H9 (cell line): ENCODE measurements at regions not wholly inside any gene's neighbourhood (a gene's known extent, or its start where the extent isn't known, plus 50 kb on each side); places are given as distances from the start of the nearest gene placed in this dataset.

ENCODE experiments used
- DNase-seq: peaks from one replicate; pipeline ENCODE4 v3.0.0-alpha.2; 2017
- H2AFZ ChIP-seq: one replicate; pipeline ENCODE4 v1.6.1; 2013; ENCODE audit warnings: mild to moderate bottlenecking, low read length, control low read depth, moderate library complexity
- H2AK5ac ChIP-seq: 2 replicates; pipeline ENCODE4 v1.6.1; 2013; ENCODE audit warnings: low read length, control low read depth, mixed read lengths; ENCODE audit not compliant: insufficient read length
- H2BK120ac ChIP-seq: one replicate; pipeline ENCODE4 v1.6.1; 2013; ENCODE audit warnings: low read depth, mild to moderate bottlenecking, low read length, control low read depth, inconsistent platforms; ENCODE audit not compliant: poor library complexity, severe bottlenecking
- H2BK12ac ChIP-seq: 2 replicates; pipeline ENCODE4 v1.6.1; 2013; ENCODE audit warnings: low read length, control low read depth, mixed read lengths, low read depth; ENCODE audit not compliant: insufficient read length
- H2BK15ac ChIP-seq: 2 replicates; pipeline ENCODE4 v1.6.1; 2013; ENCODE audit warnings: low read depth, low read length, control low read depth
- H2BK20ac ChIP-seq: one replicate; pipeline ENCODE4 v1.6.1; 2013; ENCODE audit warnings: low read depth, mild to moderate bottlenecking, low read length, control low read depth, inconsistent platforms; ENCODE audit not compliant: poor library complexity, severe bottlenecking
- H2BK5ac ChIP-seq: 2 replicates; pipeline ENCODE4 v1.6.1; 2013; ENCODE audit warnings: low read length, control low read depth, mixed read lengths; ENCODE audit not compliant: insufficient read length
- H3K14ac ChIP-seq: 2 replicates; pipeline ENCODE4 v1.6.1; 2013; ENCODE audit warnings: low read length, control low read depth; ENCODE audit not compliant: insufficient read depth
- H3K18ac ChIP-seq: 2 replicates; pipeline ENCODE4 v1.6.1; 2013; ENCODE audit warnings: low read depth, mild to moderate bottlenecking, mixed read lengths, low read length, control low read depth; ENCODE audit not compliant: insufficient read length
- H3K23ac ChIP-seq: 2 replicates; pipeline ENCODE4 v1.6.1; 2013; ENCODE audit warnings: low read length, control low read depth, mixed read lengths, low read depth; ENCODE audit not compliant: insufficient read length
- H3K23me2 ChIP-seq: 2 replicates; pipeline ENCODE4 v1.6.1; 2013; ENCODE audit warnings: low read depth, mild to moderate bottlenecking, mixed read lengths, low read length, control low read depth; ENCODE audit not compliant: insufficient read length, poor library complexity, severe bottlenecking
- H3K27ac ChIP-seq: 2 replicates; pipeline ENCODE4 v1.5.1; 2013; ENCODE audit warnings: low read length, control low read depth, mixed read lengths, low read depth; ENCODE audit not compliant: insufficient read length
- H3K27me3 ChIP-seq: 2 replicates; pipeline ENCODE4 v1.6.1; 2013; ENCODE audit warnings: low read length, control low read depth, inconsistent platforms; ENCODE audit not compliant: insufficient read depth
- H3K4ac ChIP-seq: 2 replicates; pipeline ENCODE4 v1.6.1; 2013; ENCODE audit warnings: low read depth, mild to moderate bottlenecking, control low read depth, inconsistent platforms, low read length, moderate library complexity
- H3K4me1 ChIP-seq: 2 replicates; pipeline ENCODE4 v1.6.1; 2013; ENCODE audit warnings: low read length, control low read depth, inconsistent platforms; ENCODE audit not compliant: insufficient read depth
- H3K4me2 ChIP-seq: 2 replicates; pipeline ENCODE4 v1.6.1; 2013; ENCODE audit warnings: low read length, control low read depth, mixed read lengths; ENCODE audit not compliant: insufficient read length, insufficient read depth
- H3K56ac ChIP-seq: 2 replicates; pipeline ENCODE4 v1.6.1; 2013; ENCODE audit warnings: low read depth, mild to moderate bottlenecking, mixed read lengths, low read length, control low read depth; ENCODE audit not compliant: insufficient read length
- H3K79me1 ChIP-seq: 2 replicates; pipeline ENCODE4 v1.6.1; 2013; ENCODE audit warnings: low read depth, mild to moderate bottlenecking, moderate library complexity, low read length, control low read depth, inconsistent platforms; ENCODE audit not compliant: insufficient read depth, poor library complexity, severe bottlenecking
- H3K79me2 ChIP-seq: 2 replicates; pipeline ENCODE4 v1.6.1; 2013; ENCODE audit warnings: low read length, control low read depth, inconsistent platforms; ENCODE audit not compliant: insufficient read depth
- H3K9ac ChIP-seq: 2 replicates; pipeline ENCODE4 v1.6.1; 2013; ENCODE audit warnings: low read length, control low read depth, mixed read lengths; ENCODE audit not compliant: insufficient read length; ENCODE audit errors: extremely low read depth
- H3K9me3 ChIP-seq: one replicate; pipeline ENCODE4 v1.6.1; 2013; ENCODE audit warnings: low read depth, low read length, inconsistent platforms; ENCODE audit not compliant: control insufficient read depth
- H3T11ph ChIP-seq: one replicate; pipeline ENCODE4 v1.6.1; 2013; ENCODE audit warnings: mild to moderate bottlenecking, low read length, control low read depth, inconsistent platforms
- H4K20me1 ChIP-seq: one replicate; pipeline ENCODE4 v1.6.1; 2013; ENCODE audit not compliant: control insufficient read depth, insufficient read length, insufficient read depth
- H4K5ac ChIP-seq: 2 replicates; pipeline ENCODE4 v1.6.1; 2013; ENCODE audit warnings: low read depth, mild to moderate bottlenecking, mixed read lengths, low read length, control low read depth; ENCODE audit not compliant: insufficient read length
- H4K8ac ChIP-seq: replicated peaks from 2 replicates; pipeline ENCODE4 v1.6.1; 2013; ENCODE audit warnings: low read length, control low read depth, mixed read lengths, low read depth; ENCODE audit not compliant: insufficient read length
- H4K91ac ChIP-seq: 2 replicates; pipeline ENCODE4 v1.6.1; 2013; ENCODE audit warnings: low read depth, mild to moderate bottlenecking, moderate library complexity, mixed read lengths, low read length, control low read depth; ENCODE audit not compliant: insufficient read length
- H3K27ac Mint-ChIP-seq, 3 experiments: 2 replicates in 2 of 3; 3 replicates in 1 of 3; pipeline ENCODE4 v1.8.0; 2020 to 2021; ENCODE audit warnings: mixed read lengths in 3 of 3, mild to moderate bottlenecking in 1 of 3, moderate library complexity in 1 of 3
- H3K27me3 Mint-ChIP-seq: 2 replicates; pipeline ENCODE4 v1.8.0; 2021; ENCODE audit warnings: low read depth, mild to moderate bottlenecking, moderate library complexity, mixed read lengths
- H3K36me3 Mint-ChIP-seq, 3 experiments: 2 replicates in 2 of 3; 3 replicates in 1 of 3; pipeline ENCODE4 v1.8.0; 2020 to 2021; ENCODE audit warnings: low read depth in 3 of 3, mixed read lengths in 3 of 3; ENCODE audit not compliant: insufficient read depth in 1 of 3
- H3K4me1 Mint-ChIP-seq, 2 experiments: 2 replicates each; pipeline ENCODE4 v1.8.0; 2020; ENCODE audit warnings: mixed read lengths in 2 of 2
- H3K4me3 Mint-ChIP-seq, 2 experiments: 2 replicates in 1 of 2; 3 replicates in 1 of 2; pipeline ENCODE4 v1.8.0; 2020 to 2021; ENCODE audit warnings: mild to moderate bottlenecking in 2 of 2, mixed read lengths in 2 of 2, moderate library complexity in 1 of 2
- H3K9me3 Mint-ChIP-seq, 2 experiments: 2 replicates in 1 of 2; 3 replicates in 1 of 2; pipeline ENCODE4 v1.8.0; 2020; ENCODE audit warnings: mild to moderate bottlenecking in 2 of 2, mixed read lengths in 2 of 2, moderate library complexity in 1 of 2
- WGBS: extraction: QIAGEN DNeasy Blood & Tissue Kit; methylation state at CpG from one replicate; pipeline ENCODE4 v1.1.7; 2013; ENCODE audit warnings: missing lambda C conversion rate, low lambda C conversion rate, mixed read lengths; ENCODE audit not compliant: insufficient read length; ENCODE audit errors: extremely low coverage; 5-methylcytosine and 5-hydroxymethylcytosine counted together
- TF ChIP-seq, protein P1 (sequence below): fragments of 200-600 bp; sonication (generic); conservative IDR thresholded peaks from 3 replicates; pipeline ENCODE4 v1.8.0; 2021; ENCODE audit warnings: antibody characterized with exemption, mild to moderate bottlenecking

DNA sequence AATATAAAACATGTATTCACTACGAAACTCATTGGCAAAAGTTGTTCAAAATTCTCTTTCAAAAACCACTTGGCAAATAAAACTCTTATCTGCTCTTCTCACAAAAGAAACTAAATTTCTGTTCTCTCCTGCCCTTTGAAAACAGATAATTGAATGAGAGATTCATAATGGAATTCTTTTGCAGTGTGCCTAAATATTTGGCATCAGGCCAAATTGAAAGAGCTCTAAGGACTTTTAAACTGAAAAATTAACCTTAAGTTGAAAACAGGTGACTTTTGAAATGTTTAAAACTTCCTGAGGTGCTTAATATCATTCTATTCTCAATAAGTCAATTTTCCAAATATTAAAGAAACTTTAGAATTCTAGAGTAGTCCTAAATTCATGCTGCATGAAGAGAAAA is 136.4 kb downstream of the FSCB start:
- Histone ChIP-seq H2AK5ac (no peak overlapping the region), H2BK20ac (no peak overlapping the region), H3K9me3 (peaks cover under 1% of the 10 kb centered on the region), H2BK12ac (no peak overlapping the region), H3K23ac (no peak overlapping the region), H3K27ac (no peak overlapping the region), H2AFZ (no peak overlapping the region), H4K20me1 (no peaks in the 10 kb centered on the region), H4K5ac (no peak overlapping the region), H2BK15ac (no peak overlapping the region), H3K79me2 (no peaks in the 10 kb centered on the region), H4K91ac (no peak overlapping the region), H3K14ac (no peak overlapping the region), H2BK120ac (no peak overlapping the region), H3K56ac (no peak overlapping the region), H3K79me1 (no peaks in the 10 kb centered on the region), H2BK5ac (no peak overlapping the region), H3K18ac (no peak overlapping the region), H3K4me1 (no peaks in the 10 kb centered on the region), H3K4me2 (no peak overlapping the region), H3K23me2 (no peaks in the 10 kb centered on the region), H4K8ac (no peak overlapping the region), H3K9ac (no peak overlapping the region), H3K27me3 (no peaks in the 10 kb centered on the region), H3K4ac (no peak overlapping the region), H3T11ph (no peak overlapping the region)
- H3K4me3 Mint-ChIP-seq: no peak overlapping the region
- no peak overlapping the region for H3K27ac Mint-ChIP-seq
- no peaks in the 10 kb centered on the region for H3K4me1 Mint-ChIP-seq
- WGBS: no CpG with 5 or more reads among the region's 1 CpG
- peaks cover 7 to 17% (median 10%) of the 10 kb centered on the region in 3 experiments for H3K36me3 Mint-ChIP-seq
- H3K27me3 Mint-ChIP-seq: no peaks in the 10 kb centered on the region
- DNase-seq: no peak
- H3K9me3 Mint-ChIP-seq: peaks cover 16 to 19% of the 10 kb centered on the region in 2 experiments
- TF ChIP-seq, protein P1, sequence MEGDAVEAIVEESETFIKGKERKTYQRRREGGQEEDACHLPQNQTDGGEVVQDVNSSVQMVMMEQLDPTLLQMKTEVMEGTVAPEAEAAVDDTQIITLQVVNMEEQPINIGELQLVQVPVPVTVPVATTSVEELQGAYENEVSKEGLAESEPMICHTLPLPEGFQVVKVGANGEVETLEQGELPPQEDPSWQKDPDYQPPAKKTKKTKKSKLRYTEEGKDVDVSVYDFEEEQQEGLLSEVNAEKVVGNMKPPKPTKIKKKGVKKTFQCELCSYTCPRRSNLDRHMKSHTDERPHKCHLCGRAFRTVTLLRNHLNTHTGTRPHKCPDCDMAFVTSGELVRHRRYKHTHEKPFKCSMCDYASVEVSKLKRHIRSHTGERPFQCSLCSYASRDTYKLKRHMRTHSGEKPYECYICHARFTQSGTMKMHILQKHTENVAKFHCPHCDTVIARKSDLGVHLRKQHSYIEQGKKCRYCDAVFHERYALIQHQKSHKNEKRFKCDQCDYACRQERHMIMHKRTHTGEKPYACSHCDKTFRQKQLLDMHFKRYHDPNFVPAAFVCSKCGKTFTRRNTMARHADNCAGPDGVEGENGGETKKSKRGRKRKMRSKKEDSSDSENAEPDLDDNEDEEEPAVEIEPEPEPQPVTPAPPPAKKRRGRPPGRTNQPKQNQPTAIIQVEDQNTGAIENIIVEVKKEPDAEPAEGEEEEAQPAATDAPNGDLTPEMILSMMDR: no peak
